GM18505 (cell line): ENCODE measurements at regions not wholly inside any gene's neighbourhood (a gene's known extent, or its start where the extent isn't known, plus 50 kb on each side); places are given as distances from the start of the nearest gene placed in this dataset.
"Not testable (repeated sequence)": the region's sequence is repeated elsewhere in the genome, so short reads cannot be mapped to it uniquely, and the experiment has no call there.

Experiments used
- ATAC-seq: cut with Tn5 transposase; IDR thresholded peaks from one replicate; pipeline ENCODE4 v1.9.1; 2021; ENCODE audit not compliant: unreplicated experiment
- POLR2A ChIP-seq: IDR thresholded peaks from 4 replicates; pipeline ENCODE4 v1.6.1; 2011; ENCODE audit warnings: borderline replicate concordance; ENCODE audit not compliant: insufficient read depth, insufficient read length; ENCODE audit errors: extremely low read depth

DNA sequence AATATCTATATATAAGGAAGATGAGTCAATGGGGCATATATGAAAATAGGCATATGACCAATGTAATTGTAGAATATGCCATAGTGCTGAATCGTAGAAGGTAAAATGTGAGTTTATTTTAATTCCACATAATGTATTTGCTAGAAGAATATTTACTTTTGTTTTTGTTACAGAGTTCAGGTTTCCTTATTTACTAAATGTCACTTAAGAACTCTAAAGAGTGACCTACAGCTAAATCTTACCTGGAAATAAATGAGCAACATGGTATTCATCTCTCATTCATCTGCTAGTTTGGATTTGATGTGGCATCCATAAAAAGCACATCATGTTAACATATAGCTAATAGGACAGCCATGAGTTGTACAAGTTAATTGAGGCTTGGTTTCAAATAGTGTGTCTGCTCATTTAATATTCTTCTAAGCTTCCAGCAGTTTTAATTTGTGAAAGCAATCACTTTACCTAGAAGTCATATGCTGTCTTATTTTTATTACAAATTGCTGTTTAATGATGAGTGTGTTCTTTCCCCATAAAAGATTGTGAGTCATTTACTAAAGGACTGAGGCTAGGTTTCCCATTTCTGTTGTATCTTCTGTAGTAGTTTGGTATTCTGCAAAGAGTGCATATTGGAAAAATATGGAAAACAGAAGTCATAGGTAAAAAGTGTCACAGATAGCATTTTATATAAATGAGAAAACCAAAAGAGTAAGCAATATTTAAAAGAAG lies 222.1 kb upstream of the POU1F1 start:
- no peak for ATAC-seq
- no peak for TF ChIP-seq POLR2A

- TF ChIP-seq POLR2A, result no peak
- ATAC-seq, result no peak
Measured at GRCh38 chr3:87495938-87496337, 219.6 kb upstream of the POU1F1 start.

- no peak for ATAC-seq
- no peak for TF ChIP-seq POLR2A
Measured at GRCh38 chr3:87494264-87494663, 217.9 kb upstream of the POU1F1 start.

DNA sequence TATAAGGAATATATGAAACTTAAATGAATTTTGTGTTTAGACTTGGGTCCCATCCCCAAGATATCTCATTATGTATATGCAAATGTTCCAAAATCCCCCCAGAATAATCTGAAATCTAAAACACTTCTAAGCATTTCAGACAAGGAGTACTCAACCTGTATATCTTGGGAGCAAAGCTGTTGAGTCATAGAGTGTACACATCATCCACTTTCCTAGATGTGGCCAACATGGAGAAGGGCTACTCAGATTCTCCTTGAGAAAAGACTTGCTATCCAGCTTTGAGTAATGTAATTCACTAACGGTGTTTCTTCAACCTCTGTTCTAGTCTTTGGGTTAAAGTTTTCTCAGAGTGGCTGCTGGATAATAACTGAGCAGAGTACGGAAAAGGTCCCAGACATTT lies 215.5 kb upstream of the POU1F1 start:
- ATAC-seq, result no peak
- TF ChIP-seq POLR2A, result no peak

DNA sequence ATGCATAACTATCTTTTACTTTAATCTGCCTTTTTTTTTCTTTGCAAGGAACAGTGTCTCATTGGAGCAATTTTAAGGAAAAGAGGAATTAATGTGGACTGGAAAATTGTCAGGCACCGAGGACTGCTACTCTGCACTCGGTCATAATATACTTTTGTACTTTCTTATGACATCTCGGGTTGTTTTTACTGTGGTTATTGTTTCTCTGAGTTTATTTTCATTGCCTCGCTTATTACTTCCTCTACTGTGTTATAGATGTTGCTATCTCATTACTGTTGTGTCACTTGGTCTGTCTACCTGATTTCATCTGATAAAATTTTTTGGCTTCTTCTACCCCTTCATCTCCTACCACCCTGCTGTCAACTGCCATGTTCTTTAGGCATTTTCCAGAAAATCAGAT lies 213.5 kb upstream of the POU1F1 start:
- no peak for TF ChIP-seq POLR2A
- ATAC-seq, result no peak

- no peak for ATAC-seq
- TF ChIP-seq POLR2A, result no peak
Measured at GRCh38 chr3:87488765-87489164, 212.4 kb upstream of the POU1F1 start.

- ATAC-seq, result not testable (repeated sequence)
Measured at GRCh38 chr3:87486635-87487034, 210.3 kb upstream of the POU1F1 start.

DNA sequence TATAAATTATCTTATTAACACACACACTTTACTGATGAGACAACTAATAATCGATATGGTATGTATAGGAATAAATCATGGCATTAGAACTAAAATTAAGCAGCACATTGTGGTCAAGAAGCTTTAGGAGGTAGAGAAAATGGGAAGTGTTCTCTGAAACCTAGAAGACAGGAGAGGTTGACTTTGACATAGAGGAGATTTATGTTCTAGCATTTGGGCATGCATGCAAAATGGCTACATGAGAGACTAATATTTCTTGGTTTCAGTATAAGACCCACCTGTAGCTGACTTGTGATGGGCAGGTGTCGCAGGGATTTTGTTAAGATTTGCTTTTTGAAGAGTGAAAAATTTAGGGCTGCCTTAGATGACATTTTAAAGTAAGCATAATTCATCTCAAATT lies 209.7 kb upstream of the POU1F1 start:
- TF ChIP-seq POLR2A, result no peak
- ATAC-seq, result no peak

DNA sequence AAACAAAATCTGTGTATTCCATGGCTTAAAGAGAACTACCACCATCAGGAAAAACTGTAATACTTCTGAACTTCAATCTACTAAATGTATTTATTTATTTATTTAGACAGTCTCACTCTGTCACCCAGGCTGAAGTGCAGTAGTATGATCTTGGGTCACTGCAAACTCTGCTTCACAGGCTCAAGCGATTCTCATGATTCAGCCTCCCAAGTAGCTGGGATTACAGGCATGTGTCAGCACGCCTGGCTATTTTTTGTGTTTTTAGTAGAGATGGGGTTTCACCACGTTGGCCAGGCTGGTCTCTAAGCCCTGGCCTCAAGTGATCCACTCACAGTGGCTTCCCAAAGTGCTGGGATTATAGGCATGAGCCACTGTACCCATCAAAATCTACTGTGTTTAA lies 202.3 kb upstream of the POU1F1 start:
- no peak for TF ChIP-seq POLR2A

GRCh38 chr3:87473944-87474343 lies 197.6 kb upstream of the POU1F1 start:
- TF ChIP-seq POLR2A, result no peak
- no peak for ATAC-seq

More for the DNA sequence above, 202.3 kb upstream of the POU1F1 start:
- ATAC-seq, result no peak

GRCh38 chr3:87468938-87469337 lies 192.6 kb upstream of the POU1F1 start:
- no peak for ATAC-seq
- TF ChIP-seq POLR2A, result no peak

DNA sequence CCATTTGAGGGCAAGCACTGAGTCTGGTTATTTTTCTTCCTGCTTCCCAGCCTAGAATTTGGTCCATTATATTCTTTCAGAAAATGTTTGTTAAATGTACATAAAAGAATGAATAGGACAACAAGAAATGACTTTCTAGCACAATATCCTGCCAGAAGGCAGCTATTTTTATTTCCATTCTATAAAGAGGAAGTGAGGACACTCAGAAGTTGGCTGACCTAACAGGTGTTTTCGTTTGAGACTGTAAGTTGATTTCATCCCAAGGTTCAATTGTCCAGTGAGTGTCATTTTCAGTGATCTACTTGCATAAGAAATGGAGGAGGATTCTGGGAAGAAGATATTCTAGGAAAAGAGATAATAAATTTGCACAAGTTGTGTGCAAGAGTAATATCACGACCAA lies 191.9 kb upstream of the POU1F1 start:
- ATAC-seq, result no peak
- TF ChIP-seq POLR2A, result no peak

DNA sequence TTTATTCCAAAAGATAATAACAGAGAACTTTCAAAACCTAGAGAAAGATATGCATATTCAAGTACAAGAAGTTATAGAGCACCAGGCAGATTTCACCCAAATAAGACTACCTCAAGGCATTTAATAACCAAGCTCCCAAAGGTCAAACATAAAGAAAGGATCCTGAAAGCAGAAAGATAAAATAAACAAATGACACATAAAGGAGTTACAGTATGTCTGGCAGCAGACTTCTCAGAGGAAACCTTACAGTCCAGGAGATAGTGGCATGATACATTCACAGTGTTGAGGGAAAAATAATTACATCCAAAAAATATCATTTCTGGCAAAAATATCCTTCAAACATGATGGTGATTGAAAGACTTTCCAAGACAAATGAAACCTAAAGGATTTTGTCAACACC lies 185.8 kb upstream of the POU1F1 start:
- no peak for ATAC-seq

GRCh38 chr3:87461443-87461842 lies 185.1 kb upstream of the POU1F1 start:
- no peak for TF ChIP-seq POLR2A
- ATAC-seq, result no peak

More for the DNA sequence above, 185.8 kb upstream of the POU1F1 start:
- no peak for TF ChIP-seq POLR2A

- no peak for TF ChIP-seq POLR2A
Measured at GRCh38 chr3:87461036-87461435, 184.7 kb upstream of the POU1F1 start.

More at GRCh38 chr3:87461036-87461435, 184.7 kb upstream of the POU1F1 start:
- ATAC-seq, result no peak
